ENCODE measurements at regions not wholly inside any gene's neighbourhood (a gene's known extent, or its start where the extent isn't known, plus 50 kb on each side); places are given as distances from the start of the nearest gene placed in this dataset.

DNA sequence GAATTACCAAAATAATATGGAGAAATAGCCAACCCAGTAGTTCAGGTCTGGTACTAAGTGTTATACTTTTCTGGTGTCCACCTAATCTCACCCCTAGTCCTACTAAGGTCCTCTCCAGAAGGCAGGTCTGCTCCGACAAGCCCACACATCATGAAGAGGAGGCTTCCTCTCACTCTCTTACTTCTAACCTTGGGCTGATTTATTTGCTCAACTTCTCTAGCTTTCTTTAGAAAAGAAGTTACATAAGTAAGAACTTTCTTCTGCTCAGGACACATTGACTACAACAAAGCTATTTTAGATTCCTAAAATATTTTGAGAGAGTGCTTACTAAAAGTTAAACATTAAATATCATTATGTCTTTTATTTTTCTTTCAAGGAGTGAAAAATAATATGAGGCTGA lies 329.7 kb upstream of the NREP start:
- no peak for DNase-seq (ENCODE audit: low spot score)
- TF ChIP-seq, protein P1, sequence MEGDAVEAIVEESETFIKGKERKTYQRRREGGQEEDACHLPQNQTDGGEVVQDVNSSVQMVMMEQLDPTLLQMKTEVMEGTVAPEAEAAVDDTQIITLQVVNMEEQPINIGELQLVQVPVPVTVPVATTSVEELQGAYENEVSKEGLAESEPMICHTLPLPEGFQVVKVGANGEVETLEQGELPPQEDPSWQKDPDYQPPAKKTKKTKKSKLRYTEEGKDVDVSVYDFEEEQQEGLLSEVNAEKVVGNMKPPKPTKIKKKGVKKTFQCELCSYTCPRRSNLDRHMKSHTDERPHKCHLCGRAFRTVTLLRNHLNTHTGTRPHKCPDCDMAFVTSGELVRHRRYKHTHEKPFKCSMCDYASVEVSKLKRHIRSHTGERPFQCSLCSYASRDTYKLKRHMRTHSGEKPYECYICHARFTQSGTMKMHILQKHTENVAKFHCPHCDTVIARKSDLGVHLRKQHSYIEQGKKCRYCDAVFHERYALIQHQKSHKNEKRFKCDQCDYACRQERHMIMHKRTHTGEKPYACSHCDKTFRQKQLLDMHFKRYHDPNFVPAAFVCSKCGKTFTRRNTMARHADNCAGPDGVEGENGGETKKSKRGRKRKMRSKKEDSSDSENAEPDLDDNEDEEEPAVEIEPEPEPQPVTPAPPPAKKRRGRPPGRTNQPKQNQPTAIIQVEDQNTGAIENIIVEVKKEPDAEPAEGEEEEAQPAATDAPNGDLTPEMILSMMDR (IDR thresholded peaks at IDR 0.05; ENCODE audit: poor library complexity, severe bottlenecking) = no peak
- no peak overlapping the region for H3K4me3 ChIP-seq (ENCODE audit: severe bottlenecking)
- no peaks in the 10 kb centered on the region for H3K36me3 ChIP-seq (ENCODE audit: low read depth)
- ATAC-seq (ENCODE audit: low read depth) = no peak
- no peak overlapping the region for H3K27ac ChIP-seq (ENCODE audit: poor library complexity, severe bottlenecking)
- no peaks in the 10 kb centered on the region for H3K9me3 ChIP-seq (ENCODE audit: severe bottlenecking)
- H3K27me3 ChIP-seq (ENCODE audit: insufficient read depth, poor library complexity, severe bottlenecking) = no peaks in the 10 kb centered on the region
- H3K4me1 ChIP-seq (ENCODE audit: insufficient read depth, poor library complexity, severe bottlenecking) = no peaks in the 10 kb centered on the region

DNA sequence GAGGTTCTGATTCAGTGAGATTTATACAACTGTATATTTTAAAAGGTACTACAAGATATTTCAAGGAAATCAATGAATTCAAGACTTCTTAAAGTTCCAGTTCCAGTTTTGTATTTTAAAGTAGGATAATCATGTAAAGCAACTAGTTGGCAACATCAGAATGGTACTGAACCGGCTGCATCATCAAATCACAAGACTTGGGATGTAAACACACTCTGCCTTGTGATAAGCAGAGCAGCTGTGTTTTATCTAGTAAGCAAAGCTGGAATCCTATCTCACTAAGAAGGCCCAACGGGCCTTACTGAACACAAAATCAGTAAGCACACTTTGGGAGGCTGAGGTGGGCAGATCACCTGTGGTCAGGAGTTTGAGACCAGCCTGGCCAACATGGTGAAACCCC lies 327.2 kb upstream of the NREP start:
- Histone ChIP-seq H3K4me1 (ENCODE audit: insufficient read depth, poor library complexity, severe bottlenecking) (no peaks in the 10 kb centered on the region), H3K9me3 (ENCODE audit: severe bottlenecking) (no peaks in the 10 kb centered on the region), H3K4me3 (ENCODE audit: severe bottlenecking) (no peak overlapping the region), H3K27me3 (ENCODE audit: insufficient read depth, poor library complexity, severe bottlenecking) (no peaks in the 10 kb centered on the region), H3K36me3 (ENCODE audit: low read depth) (no peaks in the 10 kb centered on the region), H3K27ac (ENCODE audit: poor library complexity, severe bottlenecking) (no peak overlapping the region)
- TF ChIP-seq, protein P1 (IDR thresholded peaks at IDR 0.05; ENCODE audit: poor library complexity, severe bottlenecking) = no peak
- no peak for ATAC-seq (ENCODE audit: low read depth)
- DNase-seq (ENCODE audit: low spot score) = no peak

DNA sequence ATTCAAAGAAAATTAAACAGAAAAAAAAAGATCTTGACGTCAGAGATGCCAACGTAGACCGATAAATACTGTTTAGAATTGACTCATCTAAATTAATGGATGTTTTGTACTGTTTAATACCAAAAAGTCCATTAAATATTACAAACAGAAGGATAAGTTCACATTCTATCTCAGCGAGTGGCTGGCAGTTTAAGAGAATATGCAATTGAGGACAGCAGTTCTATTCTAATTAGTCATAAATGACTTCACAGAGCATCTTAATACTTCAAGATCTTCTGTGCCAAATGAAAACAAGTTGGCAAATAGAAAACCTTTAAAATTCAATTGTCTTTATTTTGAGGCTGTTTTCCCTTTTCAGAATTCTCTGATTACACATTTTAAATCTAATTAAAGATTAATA lies 326.6 kb upstream of the NREP start:
- H3K4me1 ChIP-seq (ENCODE audit: insufficient read depth, poor library complexity, severe bottlenecking) = no peaks in the 10 kb centered on the region
- H3K9me3 ChIP-seq (ENCODE audit: severe bottlenecking) = no peaks in the 10 kb centered on the region
- no peak overlapping the region for H3K4me3 ChIP-seq (ENCODE audit: severe bottlenecking)
- ATAC-seq (ENCODE audit: low read depth) (no peak), DNase-seq (ENCODE audit: low spot score) (no peak)
- TF ChIP-seq, protein P1 (IDR thresholded peaks at IDR 0.05; ENCODE audit: poor library complexity, severe bottlenecking) = no peak
- no peak overlapping the region for H3K27ac ChIP-seq (ENCODE audit: poor library complexity, severe bottlenecking)
- H3K27me3 ChIP-seq (ENCODE audit: insufficient read depth, poor library complexity, severe bottlenecking) = no peaks in the 10 kb centered on the region
- no peaks in the 10 kb centered on the region for H3K36me3 ChIP-seq (ENCODE audit: low read depth)

DNA sequence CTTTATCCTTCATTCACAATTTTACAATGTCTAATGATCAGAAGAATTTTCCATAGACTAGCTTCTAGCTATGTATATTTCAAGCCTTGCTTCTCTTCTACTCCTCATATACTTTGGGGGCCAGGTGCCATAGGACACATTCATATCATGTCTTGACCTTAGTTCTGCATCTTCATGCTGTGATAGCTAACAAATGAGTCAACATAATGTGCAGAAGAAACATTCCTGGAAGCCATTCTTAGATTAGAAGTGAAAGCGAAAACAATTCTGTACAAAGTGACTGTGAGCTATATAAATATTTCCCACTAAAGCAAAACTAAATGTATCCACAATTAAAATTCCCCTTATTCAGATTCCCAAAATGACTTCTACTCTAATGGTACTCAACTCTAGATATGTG lies 320.2 kb upstream of the NREP start:
- no peaks in the 10 kb centered on the region for H3K4me1 ChIP-seq (ENCODE audit: insufficient read depth, poor library complexity, severe bottlenecking)
- H3K36me3 ChIP-seq (ENCODE audit: low read depth) = no peaks in the 10 kb centered on the region
- H3K27ac ChIP-seq (ENCODE audit: poor library complexity, severe bottlenecking) = no peak overlapping the region
- DNase-seq (ENCODE audit: low spot score) (no peak), ATAC-seq (ENCODE audit: low read depth) (no peak)
- H3K9me3 ChIP-seq (ENCODE audit: severe bottlenecking) = no peaks in the 10 kb centered on the region
- TF ChIP-seq, protein P1 (IDR thresholded peaks at IDR 0.05; ENCODE audit: poor library complexity, severe bottlenecking) = no peak
- no peak overlapping the region for H3K4me3 ChIP-seq (ENCODE audit: severe bottlenecking)
- no peaks in the 10 kb centered on the region for H3K27me3 ChIP-seq (ENCODE audit: insufficient read depth, poor library complexity, severe bottlenecking)

DNA sequence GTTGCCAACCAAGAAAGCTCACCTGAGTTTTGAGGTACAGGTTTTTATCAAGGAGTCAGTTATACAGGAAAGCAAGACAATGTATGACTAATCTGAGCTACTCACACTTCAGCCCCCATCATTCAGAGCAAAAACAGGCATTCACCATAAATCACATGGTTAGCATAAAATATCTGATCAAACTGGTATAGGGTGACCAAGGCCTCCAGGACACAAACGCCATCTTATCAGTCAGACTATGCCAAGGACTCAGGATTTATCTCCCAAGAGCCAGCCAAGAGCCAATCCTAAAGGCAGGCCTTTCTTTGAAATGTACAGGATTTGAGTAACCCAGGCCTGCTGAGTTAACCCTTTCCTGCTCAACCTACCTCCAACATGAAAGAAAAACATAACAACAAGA lies 313.0 kb upstream of the NREP start:
- Histone ChIP-seq H3K36me3 (ENCODE audit: low read depth) (no peaks in the 10 kb centered on the region), H3K27me3 (ENCODE audit: insufficient read depth, poor library complexity, severe bottlenecking) (no peaks in the 10 kb centered on the region), H3K27ac (ENCODE audit: poor library complexity, severe bottlenecking) (no peak overlapping the region), H3K4me1 (ENCODE audit: insufficient read depth, poor library complexity, severe bottlenecking) (peaks cover 6% of the 10 kb centered on the region), H3K4me3 (ENCODE audit: severe bottlenecking) (no peak overlapping the region), H3K9me3 (ENCODE audit: severe bottlenecking) (no peaks in the 10 kb centered on the region)
- DNase-seq (ENCODE audit: low spot score) (no peak), ATAC-seq (ENCODE audit: low read depth) (peak; percentile 33; the same call in 1 of the 3 replicates)
- TF ChIP-seq, protein P1 (IDR thresholded peaks at IDR 0.05; ENCODE audit: poor library complexity, severe bottlenecking) = no peak
